K562 (cell line): ENCODE measurements at regions not wholly inside any gene's neighbourhood (a gene's known extent, or its start where the extent isn't known, plus 50 kb on each side); places are given as distances from the start of the nearest gene placed in this dataset.

Experiments used
- ATAC-seq: fragments of 200-7000 bp; cut with Tn5 transposase; 3 replicates; pipeline ENCODE4 v1.9.1; 2020; ENCODE audit warnings: moderate library complexity
- BruUV-seq: library from RNA; stranded (reverse); fragments of 400-500 nt; replicated peaks from 2 replicates; lab custom pipeline; 2021; lab: Mats Ljungman, UMichigan
- CTCF ChIA-PET: fragments of 300-600 bp; formaldehyde crosslinking; extraction: SDS; loops from one replicate; lab custom pipeline; 2021; ENCODE audit warnings: low intra/inter-chr PET ratio; lab: Yijun Ruan, JAX
- POLR2A ChIA-PET: fragments of 300-600, 350-650 bp; sonication (Branson Sonifier 250); formaldehyde crosslinking; extraction: SDS; loops from one replicate; lab custom pipeline; 2021; ENCODE audit warnings: antibody characterized with exemption, inconsistent platforms; lab: Yijun Ruan, JAX
- DNase-seq, 4 experiments: peaks; one replicate each; pipeline versions ENCODE4 v3.0.0 to v3.0.0-alpha.2; 2011 to 2018; ENCODE audit warnings: low spot score in 3 of 4, mixed read lengths in 3 of 4; ENCODE audit errors: extremely low read depth in 1 of 4
- FAIRE-seq: peaks from 2 replicates; lab custom pipeline; 2011; peaks lifted over from hg19 to GRCh38; lab: Jason Lieb, UNC
- H2AFZ ChIP-seq: 2 replicates; pipeline ENCODE4 v1.6.0; 2011; ENCODE audit warnings: low read depth, low read length, control low read depth, inconsistent platforms
- H3K27ac ChIP-seq: fragments of 200-600 bp; 3 replicates; pipeline ENCODE4 v1.8.0; 2011; ENCODE audit warnings: low read depth, mild to moderate bottlenecking, control low read depth, inconsistent platforms, low read length, moderate library complexity, mixed read lengths; ENCODE audit errors: extremely low read depth
- H3K27me3 ChIP-seq, 2 experiments: fragments of 300-600 bp in 1 of 2; 2 replicates in 1 of 2; 3 replicates in 1 of 2; pipeline versions ENCODE4 v1.6.0 to v1.8.0; 2011; ENCODE audit warnings: inconsistent platforms in 2 of 2, low read length in 2 of 2, mild to moderate bottlenecking in 1 of 2, mixed read lengths in 1 of 2, moderate library complexity in 1 of 2; ENCODE audit not compliant: control insufficient read depth in 2 of 2, insufficient read depth in 2 of 2
- H3K36me3 ChIP-seq: fragments of 300-600 bp; 3 replicates; pipeline ENCODE4 v1.8.0; 2011; ENCODE audit warnings: mild to moderate bottlenecking, low read length, inconsistent platforms; ENCODE audit not compliant: control insufficient read depth, insufficient read depth
- H3K4me1 ChIP-seq, 2 experiments: fragments of 200-600 bp in 1 of 2; replicated peaks in 1 of 2; 2 replicates in 1 of 2; 3 replicates in 1 of 2; pipeline versions ENCODE4 v1.5.1 to v1.8.0; 2011; ENCODE audit warnings: inconsistent platforms in 2 of 2, low read length in 2 of 2, mild to moderate bottlenecking in 1 of 2, mixed read lengths in 1 of 2, moderate library complexity in 1 of 2; ENCODE audit not compliant: control insufficient read depth in 2 of 2, insufficient read depth in 2 of 2
- H3K4me2 ChIP-seq: 2 replicates; pipeline ENCODE4 v1.6.1; 2011; ENCODE audit warnings: low read length, control low read depth, inconsistent platforms, mixed read lengths; ENCODE audit not compliant: insufficient read depth
- H3K4me3 ChIP-seq: fragments of 200-600 bp; sonication (generic), shearing (Covaris generic); 2 replicates; pipeline ENCODE4 v1.5.1; 2016; ENCODE audit warnings: control low read depth, inconsistent platforms
- H3K79me2 ChIP-seq: fragments of 200-600 bp; 3 replicates; pipeline ENCODE4 v1.8.0; 2011; ENCODE audit warnings: low read length, inconsistent platforms; ENCODE audit not compliant: control insufficient read depth, insufficient read depth
- H3K9ac ChIP-seq, 2 experiments: 2 replicates each; pipeline versions ENCODE4 v1.6.0 to v1.6.1; 2011; ENCODE audit warnings: low read depth in 2 of 2, low read length in 2 of 2, control low read depth in 1 of 2, inconsistent platforms in 1 of 2, mild to moderate bottlenecking in 1 of 2, mixed read lengths in 1 of 2; ENCODE audit not compliant: insufficient read depth in 1 of 2
- H3K9me1 ChIP-seq: one replicate; pipeline ENCODE4 v1.6.0; 2011; ENCODE audit warnings: inconsistent platforms, mild to moderate bottlenecking, low read length, moderate library complexity; ENCODE audit not compliant: control insufficient read depth, insufficient read depth
- H3K9me3 ChIP-seq: replicated peaks from 2 replicates; pipeline ENCODE4 v1.5.1; 2011; ENCODE audit warnings: low read depth, low read length, inconsistent platforms; ENCODE audit not compliant: control insufficient read depth, insufficient read depth
- H4K20me1 ChIP-seq: replicated peaks from 2 replicates; pipeline ENCODE4 v1.6.1; 2011; ENCODE audit warnings: low read length, inconsistent platforms, mixed read lengths; ENCODE audit not compliant: control insufficient read depth, insufficient read depth
- CEBPB ChIP-seq: fragments of 450-650 bp; IDR thresholded peaks from 2 replicates; pipeline ENCODE4 v1.6.1; 2016; ENCODE audit warnings: missing genetic modification characterization, missing compliant biosample characterization
- FOXM1 ChIP-seq, 2 experiments: fragments of 450-650 bp in 1 of 2; sonication (generic) in 1 of 2; formaldehyde crosslinking in 1 of 2; IDR thresholded peaks; 2 replicates each; pipeline versions ENCODE4 v1.6.1 to v1.9.0; 2017 to 2022; ENCODE audit warnings: low read depth in 2 of 2, mild to moderate bottlenecking in 2 of 2, missing genetic modification reagents in 1 of 2, moderate library complexity in 1 of 2
- HNRNPUL1 ChIP-seq: fragments of 200-400 bp; formaldehyde crosslinking; IDR thresholded peaks from 2 replicates; pipeline ENCODE4 v1.6.1; 2017; ENCODE audit warnings: low read length
- KDM4B ChIP-seq, 2 experiments: fragments of 450-650 bp in 1 of 2; sonication (generic) in 1 of 2; IDR thresholded peaks; 2 replicates each; pipeline ENCODE4 v1.6.1; 2016 to 2017; ENCODE audit warnings: borderline replicate concordance in 2 of 2, antibody characterized with exemption in 1 of 2, low read depth in 1 of 2, mild to moderate bottlenecking in 1 of 2
- MECOM ChIP-seq: fragments of 250-450 bp; sonication (Bioruptor Pico); IDR thresholded peaks from 2 replicates; pipeline ENCODE4 v1.8.0; 2022; ENCODE audit warnings: inconsistent platforms
- POLR2AphosphoS5 ChIP-seq: IDR thresholded peaks from 2 replicates; pipeline ENCODE4 v1.6.1; 2011; ENCODE audit warnings: mild to moderate bottlenecking, low read depth, low read length, moderate library complexity; ENCODE audit not compliant: control insufficient read depth, insufficient read depth
- RCOR1 ChIP-seq, 2 experiments: IDR thresholded peaks; 2 replicates each; pipeline ENCODE4 v1.6.1; 2012; ENCODE audit warnings: low read depth in 2 of 2, low read length in 2 of 2, borderline replicate concordance in 1 of 2, improper control_type of control experiment in 1 of 2
- SUPT5H ChIP-seq: fragments of 450-650 bp; IDR thresholded peaks from 2 replicates; pipeline ENCODE4 v1.6.1; 2016
- ZNF3 ChIP-seq: fragments of 250-450 bp; sonication (Bioruptor Pico); IDR thresholded peaks from 2 replicates; pipeline ENCODE4 v1.5.0; 2021; ENCODE audit warnings: mild to moderate bottlenecking, moderate library complexity
- WGBS: fragments of 100-300 bp; shearing (Covaris generic); methylation state at CpG from one replicate; pipeline ENCODE4 v1.1.6; 2016; ENCODE audit warnings: low coverage, mixed read lengths; ENCODE audit not compliant: insufficient coverage; ENCODE audit errors: missing lambda C conversion rate; 5-methylcytosine and 5-hydroxymethylcytosine counted together
- in situ Hi-C: fragments of 300-500 bp; cut with MboI; formaldehyde crosslinking; loops from 4 replicates; pipeline ENCODE4 v1.15.0; 2018; ENCODE audit warnings: inconsistent platforms, mixed read lengths
- intact Hi-C: fragments of 100-400 bp; cut with micrococcal nuclease; formaldehyde crosslinking; loops from 2 replicates; pipeline ENCODE4 v1.14.2; 2022
- TF ChIP-seq, protein P1 (sequence below): fragments of 200-800 bp; sonication (Bioruptor generic); IDR thresholded peaks from 2 replicates; pipeline ENCODE4 v1.6.1; 2017; ENCODE audit warnings: missing genetic modification characterization, missing compliant biosample characterization
- TF ChIP-seq, protein P2 (sequence below): sonication (generic); IDR thresholded peaks from 2 replicates; pipeline ENCODE4 v1.6.1; 2016
- TF ChIP-seq, protein P3 (sequence below), 2 experiments: IDR thresholded peaks in 1 of 2; conservative IDR thresholded peaks in 1 of 2; 2 replicates each; pipeline ENCODE4 v1.6.1; 2016; ENCODE audit warnings: low read depth in 2 of 2, mild to moderate bottlenecking in 1 of 2, missing compliant biosample characterization in 1 of 2, missing genetic modification characterization in 1 of 2, moderate library complexity in 1 of 2
- TF ChIP-seq, protein P4 (sequence below): fragments of 450-650 bp; IDR thresholded peaks from 2 replicates; pipeline ENCODE4 v1.6.1; 2016; ENCODE audit warnings: missing biosample characterization, missing genetic modification characterization

DNA sequence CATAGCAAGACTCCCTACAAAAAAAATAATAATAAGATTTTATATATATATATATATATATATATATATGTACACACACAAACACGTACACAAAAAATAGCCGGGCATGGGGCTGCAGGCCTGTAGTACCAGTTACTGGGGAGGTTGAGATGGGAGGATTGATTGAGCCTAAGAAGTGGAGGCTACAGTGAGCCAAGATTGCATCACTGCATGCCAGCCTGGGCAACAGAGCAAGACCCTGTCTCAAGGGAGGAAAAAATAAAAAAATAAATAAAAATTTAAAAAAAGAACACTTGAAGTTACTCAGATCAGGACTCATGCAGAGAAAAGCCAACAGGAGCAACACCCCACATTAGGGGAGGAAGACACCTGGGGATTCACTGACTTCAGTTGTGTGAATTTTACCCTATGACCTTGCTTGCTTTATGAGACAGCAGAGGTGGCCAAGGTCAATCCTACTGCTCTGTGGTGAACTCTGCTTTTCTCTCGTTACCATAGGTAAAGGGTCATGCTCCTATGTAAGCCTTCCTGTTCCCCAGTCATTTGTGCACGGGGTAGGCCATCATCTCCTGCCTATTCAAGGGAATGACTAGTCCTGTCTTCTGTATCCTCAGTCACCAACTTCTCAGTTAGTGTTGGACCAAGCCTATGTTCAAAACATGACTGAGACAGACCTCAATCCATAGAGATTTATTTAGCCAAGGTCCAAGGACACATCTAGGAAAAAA, 1119.8 kb upstream of the TMEM132C start:
- H3K4me3 ChIP-seq, result peak overlapping the region; percentile 73
- CTCF ChIA-PET, result interaction anchor here (1.1 kb wide), 1 partner anchor 39 kb away, joined by 5 read pairs; no protein-coding TSS in a partner anchor
- H2AFZ ChIP-seq, result no peak overlapping the region
- BruUV-seq, result no TSS peak
- FAIRE-seq, result no peak
- H3K4me2 ChIP-seq, result peak overlapping the region; percentile 90
- POLR2A ChIA-PET, result interaction anchor here (0.7 to 1.1 kb wide), 2 partner anchors 86 to 105 kb away, joined by 3 to 4 read pairs; no protein-coding TSS in a partner anchor
- ATAC-seq, result peak; percentile 12
- peak overlapping the region; percentile 95 for H3K27ac ChIP-seq
- no peaks in the 10 kb centered on the region for H3K27me3 ChIP-seq
- no peak for DNase-seq
- peaks cover 82% of the 10 kb centered on the region for H3K79me2 ChIP-seq
- peak overlapping the region; percentile 91 to 98; a peak in 3 of 4 replicates for H3K9ac ChIP-seq
- WGBS, result 24% methylated on average over 4 of the region's 4 CpGs
- no peaks in the 10 kb centered on the region for H3K9me1 ChIP-seq
- in situ Hi-C loops, result no loop called here
- peaks cover 65% of the 10 kb centered on the region for H3K36me3 ChIP-seq
- 0 out of 2 replicates have a peak, but pooled peaks cover 4% of the 10 kb centered on the region for H3K9me3 ChIP-seq
- no peaks in the 10 kb centered on the region for H4K20me1 ChIP-seq
- peaks cover 10 to 18% of the 10 kb centered on the region in 2 experiments; a peak in 4 of 5 replicates for H3K4me1 ChIP-seq
- intact Hi-C loops, result loop anchor here (5.0 kb wide), 1 partner anchor 145 kb away; no protein-coding TSS in a partner anchor
- 0 out of 2 replicates have a peak, but pooled peaks have one; percentile 18 for TF ChIP-seq MECOM (CRISPR knock-in tag)
- no peak for TF ChIP-seq ZNF3 (CRISPR knock-in tag)
- TF ChIP-seq RCOR1 (IDR thresholded peaks at IDR 0.05; ENCODE audit: borderline replicate concordance in 1 of 2, low read depth in 2 of 2, low read length in 2 of 2), result 0 out of 4 replicates have a peak, but pooled peaks of 1 of the 2 experiments have one; percentile 53
- TF ChIP-seq KDM4B (IDR thresholded peaks at IDR 0.05; ENCODE audit: borderline replicate concordance in 2 of 2, low read depth in 1 of 2), result no peak
- TF ChIP-seq SUPT5H, result peak; percentile 30
- no peak for TF ChIP-seq FOXM1 (IDR thresholded peaks at IDR 0.05; ENCODE audit: low read depth)
- no peak for TF ChIP-seq FOXM1 (CRISPR knock-in tag; IDR thresholded peaks at IDR 0.05; ENCODE audit: low read depth)
- no peak for TF ChIP-seq HNRNPUL1
- TF ChIP-seq POLR2AphosphoS5, result 0 out of 2 replicates have a peak, but pooled peaks have one; percentile 20
- TF ChIP-seq, protein P1, sequence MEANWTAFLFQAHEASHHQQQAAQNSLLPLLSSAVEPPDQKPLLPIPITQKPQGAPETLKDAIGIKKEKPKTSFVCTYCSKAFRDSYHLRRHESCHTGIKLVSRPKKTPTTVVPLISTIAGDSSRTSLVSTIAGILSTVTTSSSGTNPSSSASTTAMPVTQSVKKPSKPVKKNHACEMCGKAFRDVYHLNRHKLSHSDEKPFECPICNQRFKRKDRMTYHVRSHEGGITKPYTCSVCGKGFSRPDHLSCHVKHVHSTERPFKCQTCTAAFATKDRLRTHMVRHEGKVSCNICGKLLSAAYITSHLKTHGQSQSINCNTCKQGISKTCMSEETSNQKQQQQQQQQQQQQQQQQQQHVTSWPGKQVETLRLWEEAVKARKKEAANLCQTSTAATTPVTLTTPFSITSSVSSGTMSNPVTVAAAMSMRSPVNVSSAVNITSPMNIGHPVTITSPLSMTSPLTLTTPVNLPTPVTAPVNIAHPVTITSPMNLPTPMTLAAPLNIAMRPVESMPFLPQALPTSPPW (CRISPR knock-in tag), result no peak
- TF ChIP-seq, protein P2, sequence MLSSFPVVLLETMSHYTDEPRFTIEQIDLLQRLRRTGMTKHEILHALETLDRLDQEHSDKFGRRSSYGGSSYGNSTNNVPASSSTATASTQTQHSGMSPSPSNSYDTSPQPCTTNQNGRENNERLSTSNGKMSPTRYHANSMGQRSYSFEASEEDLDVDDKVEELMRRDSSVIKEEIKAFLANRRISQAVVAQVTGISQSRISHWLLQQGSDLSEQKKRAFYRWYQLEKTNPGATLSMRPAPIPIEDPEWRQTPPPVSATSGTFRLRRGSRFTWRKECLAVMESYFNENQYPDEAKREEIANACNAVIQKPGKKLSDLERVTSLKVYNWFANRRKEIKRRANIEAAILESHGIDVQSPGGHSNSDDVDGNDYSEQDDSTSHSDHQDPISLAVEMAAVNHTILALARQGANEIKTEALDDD, result peak; percentile 76
- TF ChIP-seq, protein P3, sequence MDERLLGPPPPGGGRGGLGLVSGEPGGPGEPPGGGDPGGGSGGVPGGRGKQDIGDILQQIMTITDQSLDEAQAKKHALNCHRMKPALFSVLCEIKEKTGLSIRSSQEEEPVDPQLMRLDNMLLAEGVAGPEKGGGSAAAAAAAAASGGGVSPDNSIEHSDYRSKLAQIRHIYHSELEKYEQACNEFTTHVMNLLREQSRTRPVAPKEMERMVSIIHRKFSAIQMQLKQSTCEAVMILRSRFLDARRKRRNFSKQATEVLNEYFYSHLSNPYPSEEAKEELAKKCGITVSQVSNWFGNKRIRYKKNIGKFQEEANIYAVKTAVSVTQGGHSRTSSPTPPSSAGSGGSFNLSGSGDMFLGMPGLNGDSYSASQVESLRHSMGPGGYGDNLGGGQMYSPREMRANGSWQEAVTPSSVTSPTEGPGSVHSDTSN (CRISPR knock-in tag; IDR thresholded peaks at IDR 0.05; ENCODE audit: low read depth), result no peak
- TF ChIP-seq, protein P3 (tag; conservative IDR thresholded peaks at IDR 0.05; ENCODE audit: low read depth), result no peak
- TF ChIP-seq CEBPB (tag), result 0 out of 2 replicates have a peak, but pooled peaks have one; percentile 49
- TF ChIP-seq, protein P4, sequence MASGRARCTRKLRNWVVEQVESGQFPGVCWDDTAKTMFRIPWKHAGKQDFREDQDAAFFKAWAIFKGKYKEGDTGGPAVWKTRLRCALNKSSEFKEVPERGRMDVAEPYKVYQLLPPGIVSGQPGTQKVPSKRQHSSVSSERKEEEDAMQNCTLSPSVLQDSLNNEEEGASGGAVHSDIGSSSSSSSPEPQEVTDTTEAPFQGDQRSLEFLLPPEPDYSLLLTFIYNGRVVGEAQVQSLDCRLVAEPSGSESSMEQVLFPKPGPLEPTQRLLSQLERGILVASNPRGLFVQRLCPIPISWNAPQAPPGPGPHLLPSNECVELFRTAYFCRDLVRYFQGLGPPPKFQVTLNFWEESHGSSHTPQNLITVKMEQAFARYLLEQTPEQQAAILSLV (tag), result peak; percentile 78
